GM12878 (cell line): ENCODE measurements at regions not wholly inside any gene's neighbourhood (a gene's known extent, or its start where the extent isn't known, plus 50 kb on each side); places are given as distances from the start of the nearest gene placed in this dataset.

Experiments
- ATAC-seq: fragments of 200-7000 bp; cut with Tn5 transposase; 3 replicates; pipeline ENCODE4 v1.9.1; 2020; ENCODE audit warnings: mild to moderate bottlenecking, moderate library complexity
- BruUV-seq: library from RNA; stranded (reverse); fragments of 400-500 nt; replicated peaks from 2 replicates; lab custom pipeline; 2021; lab: Mats Ljungman, UMichigan
- CTCF ChIA-PET: fragments of 300-600 bp; sonication (Branson Sonifier 250); formaldehyde crosslinking; extraction: SDS; loops from one replicate; lab custom pipeline; 2021; ENCODE audit warnings: inconsistent platforms; lab: Yijun Ruan, JAX
- POLR2A ChIA-PET: fragments of 350-600 bp; formaldehyde crosslinking; extraction: SDS; loops from one replicate; lab custom pipeline; 2021; ENCODE audit warnings: inconsistent platforms; lab: Charles Lee
- RAD21 ChIA-PET: fragments of 300-600 bp; sonication (Branson Sonifier 250); formaldehyde crosslinking; loops from one replicate; lab custom pipeline; 2023; ENCODE audit warnings: antibody characterized with exemption; ENCODE audit not compliant: unreplicated experiment; lab: Charles Lee
- SMC1A ChIA-PET: fragments of 300-600 bp; sonication (Branson Sonifier 250); formaldehyde crosslinking; loops from one replicate; lab custom pipeline; 2023; ENCODE audit not compliant: unreplicated experiment, uncharacterized antibody; lab: Charles Lee
- DNase-seq: peaks from one replicate; pipeline ENCODE4 v3.0.0-alpha.2; 2011; ENCODE audit warnings: low read depth, low spot score
- FAIRE-seq: peaks from 3 replicates; lab custom pipeline; 2011; peaks lifted over from hg19 to GRCh38; lab: Jason Lieb, UNC
- H2AFZ ChIP-seq: 2 replicates; pipeline ENCODE4 v1.6.0; 2011; ENCODE audit warnings: low read depth, low read length, control low read depth; ENCODE audit not compliant: control insufficient read depth
- H3K27ac ChIP-seq: 2 replicates; pipeline ENCODE4 v1.5.1; 2011; ENCODE audit warnings: control low read depth; ENCODE audit not compliant: control insufficient read depth, insufficient read depth
- H3K27me3 ChIP-seq, 2 experiments: replicated peaks in 1 of 2; 2 replicates each; pipeline versions ENCODE4 v1.6.0 to v1.6.1; 2011; ENCODE audit warnings: low read length in 1 of 2; ENCODE audit not compliant: control insufficient read depth in 2 of 2, insufficient read depth in 2 of 2
- H3K36me3 ChIP-seq, 2 experiments: 2 replicates each; pipeline ENCODE4 v1.5.1; 2011; ENCODE audit warnings: low read length in 1 of 2; ENCODE audit not compliant: control insufficient read depth in 2 of 2, insufficient read depth in 2 of 2
- H3K4me1 ChIP-seq: 2 replicates; pipeline ENCODE4 v1.6.1; 2011; ENCODE audit warnings: mild to moderate bottlenecking, low read length, moderate library complexity, mixed read lengths; ENCODE audit not compliant: control insufficient read depth, insufficient read depth
- H3K4me2 ChIP-seq: 2 replicates; pipeline ENCODE4 v1.6.0; 2011; ENCODE audit warnings: control low read depth; ENCODE audit not compliant: control insufficient read depth, insufficient read depth
- H3K4me3 ChIP-seq: fragments of 200-600 bp; sonication (generic); 2 replicates; pipeline ENCODE4 v1.5.1; 2016
- H3K79me2 ChIP-seq: 2 replicates; pipeline ENCODE4 v1.6.0; 2011; ENCODE audit warnings: low read length; ENCODE audit not compliant: control insufficient read depth, insufficient read depth
- H3K9ac ChIP-seq: 2 replicates; pipeline ENCODE4 v1.8.0; 2011; ENCODE audit warnings: low read length, control low read depth, mixed read lengths; ENCODE audit not compliant: control insufficient read depth, insufficient read depth
- H3K9me3 ChIP-seq: replicated peaks from 3 replicates; pipeline ENCODE4 v1.5.1; 2011; ENCODE audit warnings: mild to moderate bottlenecking, low read length; ENCODE audit not compliant: control insufficient read depth, insufficient read depth
- H4K20me1 ChIP-seq: 2 replicates; pipeline ENCODE4 v1.6.0; 2011; ENCODE audit not compliant: control insufficient read depth, insufficient read depth
- CHD1 ChIP-seq: IDR thresholded peaks from 2 replicates; pipeline ENCODE4 v1.6.1; 2012; ENCODE audit warnings: low read depth, low read length, improper control_type of control experiment
- CREM ChIP-seq: IDR thresholded peaks from 2 replicates; pipeline ENCODE4 v1.6.1; 2014; ENCODE audit warnings: antibody characterized with exemption, low read depth
- EED ChIP-seq: sonication (generic); IDR thresholded peaks from 2 replicates; pipeline ENCODE4 v1.6.1; 2016; ENCODE audit warnings: antibody characterized with exemption, low read depth
- IRF4 ChIP-seq: IDR thresholded peaks from 2 replicates; pipeline ENCODE4 v1.6.1; 2011; ENCODE audit warnings: low read depth, low read length
- MTA2 ChIP-seq: fragments of 450-650 bp; IDR thresholded peaks from 2 replicates; pipeline ENCODE4 v1.6.1; 2016; ENCODE audit warnings: low read depth, mild to moderate bottlenecking, moderate library complexity
- MYC ChIP-seq: IDR thresholded peaks from 2 replicates; pipeline ENCODE4 v1.6.1; 2011; ENCODE audit warnings: mild to moderate bottlenecking, low read length, moderate library complexity, inconsistent platforms; ENCODE audit not compliant: insufficient read depth, insufficient replicate concordance, insufficient read length, severe bottlenecking
- NBN ChIP-seq: fragments of 450-650 bp; IDR thresholded peaks from 2 replicates; pipeline ENCODE4 v1.6.1; 2016
- NFYB ChIP-seq: IDR thresholded peaks from 2 replicates; pipeline ENCODE4 v1.6.1; 2011; ENCODE audit warnings: low read depth, mild to moderate bottlenecking, low read length, improper control_type of control experiment, moderate library complexity; ENCODE audit not compliant: insufficient read depth
- SP1 ChIP-seq: IDR thresholded peaks from one replicate; pipeline ENCODE4 v1.6.1; 2011; ENCODE audit warnings: low read depth, low read length
- SRF ChIP-seq, 2 experiments: IDR thresholded peaks; 2 replicates each; pipeline ENCODE4 v1.6.1; 2011; ENCODE audit warnings: low read depth in 2 of 2, low read length in 2 of 2, mild to moderate bottlenecking in 1 of 2, moderate library complexity in 1 of 2
- STAT3 ChIP-seq: IDR thresholded peaks from 2 replicates; pipeline ENCODE4 v1.6.1; 2011; ENCODE audit warnings: low read depth, low read length, improper control_type of control experiment
- SUZ12 ChIP-seq: fragments of 200-600 bp; sonication (generic); IDR thresholded peaks from one replicate; pipeline ENCODE4 v1.6.1; 2018; ENCODE audit warnings: antibody characterized with exemption, mild to moderate bottlenecking; ENCODE audit not compliant: unreplicated experiment
- ZNF207 ChIP-seq: fragments of 450-650 bp; IDR thresholded peaks from 2 replicates; pipeline ENCODE4 v1.6.1; 2014; ENCODE audit warnings: antibody characterized with exemption, mild to moderate bottlenecking, borderline replicate concordance
- WGBS: methylation state at CpG from one replicate; pipeline ENCODE4 v1.1.6; 2016; ENCODE audit warnings: low lambda C conversion rate; ENCODE audit not compliant: insufficient replicate concordance, insufficient coverage; ENCODE audit errors: missing lambda C conversion rate; 5-methylcytosine and 5-hydroxymethylcytosine counted together
- in situ Hi-C: fragments of 300-500 bp; cut with MboI; formaldehyde crosslinking; loops from 9 replicates; pipeline ENCODE4 v1.14.3; 2018; ENCODE audit warnings: mixed read lengths
- intact Hi-C: fragments of 100-400 bp; cut with micrococcal nuclease; formaldehyde crosslinking; loops from one replicate; pipeline ENCODE4 v1.14.2; 2022; ENCODE audit not compliant: unreplicated experiment
- TF ChIP-seq, protein P1 (sequence below): fragments of 450-650 bp; IDR thresholded peaks from 2 replicates; pipeline ENCODE4 v1.6.1; 2016; ENCODE audit warnings: mild to moderate bottlenecking, moderate library complexity, borderline replicate concordance

DNA sequence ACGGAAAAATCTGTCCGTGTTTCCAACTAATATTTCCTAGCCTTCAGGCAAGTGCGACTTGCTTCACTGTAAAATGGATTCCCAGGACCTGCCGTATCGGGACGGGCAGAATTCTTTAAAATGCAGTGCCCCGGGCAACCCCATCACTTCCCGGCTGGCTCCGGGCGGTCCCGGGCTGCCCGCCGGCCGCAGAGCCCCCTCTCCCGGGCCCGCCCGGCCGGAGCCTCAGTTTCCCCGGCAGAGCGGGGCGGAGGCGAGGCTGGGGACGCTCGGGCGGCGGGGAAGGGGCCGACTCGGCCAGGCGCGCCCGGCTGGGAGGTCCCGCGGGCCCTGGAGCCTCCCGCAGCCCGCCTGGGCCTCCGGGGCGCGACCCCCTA, 84.2 kb upstream of the WNT7B start:
- 97% methylated on average over 28 of the region's 38 CpGs for WGBS
- no peaks in the 10 kb centered on the region for H4K20me1 ChIP-seq
- H3K9ac ChIP-seq = no peak overlapping the region
- ATAC-seq (no peak), FAIRE-seq (no peak), DNase-seq (no peak)
- ChIA-PET POLR2A (no interaction called here), SMC1A (no interaction called here), RAD21 (no interaction called here), CTCF (no interaction called here)
- intact Hi-C loops = no loop called here
- no peak overlapping the region for H3K27ac ChIP-seq
- no peak for TF ChIP-seq NFYB
- TF ChIP-seq SRF (IDR thresholded peaks at IDR 0.05; ENCODE audit: low read depth in 2 of 2, low read length in 2 of 2) = no peak
- no peak for TF ChIP-seq MTA2
- no peak for TF ChIP-seq STAT3
- no peak for TF ChIP-seq NBN
- no peak for TF ChIP-seq SP1
- TF ChIP-seq CHD1 = no peak
- TF ChIP-seq ZNF207 = no peak
- no peak for TF ChIP-seq EED
- no peak for TF ChIP-seq IRF4
- TF ChIP-seq, protein P1, sequence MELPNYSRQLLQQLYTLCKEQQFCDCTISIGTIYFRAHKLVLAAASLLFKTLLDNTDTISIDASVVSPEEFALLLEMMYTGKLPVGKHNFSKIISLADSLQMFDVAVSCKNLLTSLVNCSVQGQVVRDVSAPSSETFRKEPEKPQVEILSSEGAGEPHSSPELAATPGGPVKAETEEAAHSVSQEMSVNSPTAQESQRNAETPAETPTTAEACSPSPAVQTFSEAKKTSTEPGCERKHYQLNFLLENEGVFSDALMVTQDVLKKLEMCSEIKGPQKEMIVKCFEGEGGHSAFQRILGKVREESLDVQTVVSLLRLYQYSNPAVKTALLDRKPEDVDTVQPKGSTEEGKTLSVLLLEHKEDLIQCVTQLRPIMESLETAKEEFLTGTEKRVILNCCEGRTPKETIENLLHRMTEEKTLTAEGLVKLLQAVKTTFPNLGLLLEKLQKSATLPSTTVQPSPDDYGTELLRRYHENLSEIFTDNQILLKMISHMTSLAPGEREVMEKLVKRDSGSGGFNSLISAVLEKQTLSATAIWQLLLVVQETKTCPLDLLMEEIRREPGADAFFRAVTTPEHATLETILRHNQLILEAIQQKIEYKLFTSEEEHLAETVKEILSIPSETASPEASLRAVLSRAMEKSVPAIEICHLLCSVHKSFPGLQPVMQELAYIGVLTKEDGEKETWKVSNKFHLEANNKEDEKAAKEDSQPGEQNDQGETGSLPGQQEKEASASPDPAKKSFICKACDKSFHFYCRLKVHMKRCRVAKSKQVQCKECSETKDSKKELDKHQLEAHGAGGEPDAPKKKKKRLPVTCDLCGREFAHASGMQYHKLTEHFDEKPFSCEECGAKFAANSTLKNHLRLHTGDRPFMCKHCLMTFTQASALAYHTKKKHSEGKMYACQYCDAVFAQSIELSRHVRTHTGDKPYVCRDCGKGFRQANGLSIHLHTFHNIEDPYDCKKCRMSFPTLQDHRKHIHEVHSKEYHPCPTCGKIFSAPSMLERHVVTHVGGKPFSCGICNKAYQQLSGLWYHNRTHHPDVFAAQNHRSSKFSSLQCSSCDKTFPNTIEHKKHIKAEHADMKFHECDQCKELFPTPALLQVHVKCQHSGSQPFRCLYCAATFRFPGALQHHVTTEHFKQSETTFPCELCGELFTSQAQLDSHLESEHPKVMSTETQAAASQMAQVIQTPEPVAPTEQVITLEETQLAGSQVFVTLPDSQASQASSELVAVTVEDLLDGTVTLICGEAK = no peak
- no peak for TF ChIP-seq MYC
- TF ChIP-seq SUZ12 = no peak
- TF ChIP-seq CREM = no peak
- H3K4me2 ChIP-seq = no peak overlapping the region
- H3K27me3 ChIP-seq = no peaks in the 10 kb centered on the region; a peak in 2 of 4 replicates
- H3K4me3 ChIP-seq = no peak overlapping the region
- in situ Hi-C loops = no loop called here
- H3K36me3 ChIP-seq = no peaks in the 10 kb centered on the region
- no peaks in the 10 kb centered on the region for H3K79me2 ChIP-seq
- H2AFZ ChIP-seq = no peak overlapping the region
- no TSS peak for BruUV-seq
- H3K4me1 ChIP-seq = peaks cover 18% of the 10 kb centered on the region
- no peaks in the 10 kb centered on the region for H3K9me3 ChIP-seq
